Lower lobe of right lung (tissue), 2 donors: ENCODE measurements at regions not wholly inside any gene's neighbourhood (a gene's known extent, or its start where the extent isn't known, plus 50 kb on each side); places are given as distances from the start of the nearest gene placed in this dataset.

ENCODE experiments used
- ATAC-seq, 2 donors: fragments of 200-7000 bp; cut with Tn5 transposase; one replicate each; pipeline ENCODE4 v1.9.1; 2020 to 2022; ENCODE audit warnings: mild to moderate bottlenecking in 2 of 2, moderate library complexity in 2 of 2
- DNase-seq: peaks from one replicate; pipeline ENCODE4 v3.0.0-alpha.2; 2020
- H3K27ac ChIP-seq: fragments of 200-600 bp; one replicate; pipeline ENCODE4 v1.8.0; 2022
- H3K27me3 ChIP-seq: fragments of 200-600 bp; one replicate; pipeline ENCODE4 v1.8.0; 2022; ENCODE audit warnings: low read depth
- H3K36me3 ChIP-seq: fragments of 200-600 bp; one replicate; pipeline ENCODE4 v1.8.0; 2022; ENCODE audit warnings: mild to moderate bottlenecking
- H3K4me1 ChIP-seq: fragments of 200-600 bp; one replicate; pipeline ENCODE4 v1.8.0; 2022
- H3K4me3 ChIP-seq: fragments of 200-600 bp; one replicate; pipeline ENCODE4 v1.8.0; 2022; ENCODE audit warnings: mild to moderate bottlenecking
- H3K9me3 ChIP-seq: fragments of 200-600 bp; one replicate; pipeline ENCODE4 v1.8.0; 2022
- intact Hi-C: fragments of 100-400 bp; cut with DNase I; formaldehyde crosslinking; loops from one replicate; pipeline ENCODE4 v1.11.0; 2022
- TF ChIP-seq, protein P1 (sequence below): fragments of 200-600 bp; IDR thresholded peaks from one replicate; pipeline ENCODE4 v1.8.0; 2022; ENCODE audit warnings: antibody characterized with exemption, mild to moderate bottlenecking
- donor health status: DM: no; HTN: yes; CAD: no; lungs with severe emphysema.

DNA sequence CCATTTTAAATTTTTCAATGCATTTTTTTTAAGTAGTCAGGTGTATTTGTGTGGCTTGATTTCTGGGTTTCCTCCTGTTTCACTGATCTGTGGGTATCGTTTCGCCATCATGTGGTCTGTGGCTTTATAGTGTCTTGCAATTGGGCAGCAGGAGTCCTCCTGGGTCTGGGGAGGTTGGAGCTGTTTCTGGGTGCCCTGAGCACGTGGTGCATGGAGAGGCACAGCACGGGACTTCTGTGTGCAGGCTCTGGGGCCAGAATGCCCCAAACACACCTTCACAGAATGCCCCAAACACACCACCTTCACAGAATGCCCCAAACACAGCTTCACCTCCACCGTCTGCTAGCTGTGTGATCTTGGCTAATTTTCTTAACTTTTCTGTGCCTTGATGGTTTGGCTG is 82.6 kb upstream of the COL5A1 start:
- Histone ChIP-seq H3K4me3 (no peak overlapping the region), H3K9me3 (no peaks in the 10 kb centered on the region), H3K27me3 (no peaks in the 10 kb centered on the region), H3K4me1 (no peaks in the 10 kb centered on the region), H3K27ac (no peak overlapping the region), H3K36me3 (no peaks in the 10 kb centered on the region)
- no peak for ATAC-seq
- DNase-seq = no peak
- intact Hi-C loops = no loop called here
- TF ChIP-seq, protein P1, sequence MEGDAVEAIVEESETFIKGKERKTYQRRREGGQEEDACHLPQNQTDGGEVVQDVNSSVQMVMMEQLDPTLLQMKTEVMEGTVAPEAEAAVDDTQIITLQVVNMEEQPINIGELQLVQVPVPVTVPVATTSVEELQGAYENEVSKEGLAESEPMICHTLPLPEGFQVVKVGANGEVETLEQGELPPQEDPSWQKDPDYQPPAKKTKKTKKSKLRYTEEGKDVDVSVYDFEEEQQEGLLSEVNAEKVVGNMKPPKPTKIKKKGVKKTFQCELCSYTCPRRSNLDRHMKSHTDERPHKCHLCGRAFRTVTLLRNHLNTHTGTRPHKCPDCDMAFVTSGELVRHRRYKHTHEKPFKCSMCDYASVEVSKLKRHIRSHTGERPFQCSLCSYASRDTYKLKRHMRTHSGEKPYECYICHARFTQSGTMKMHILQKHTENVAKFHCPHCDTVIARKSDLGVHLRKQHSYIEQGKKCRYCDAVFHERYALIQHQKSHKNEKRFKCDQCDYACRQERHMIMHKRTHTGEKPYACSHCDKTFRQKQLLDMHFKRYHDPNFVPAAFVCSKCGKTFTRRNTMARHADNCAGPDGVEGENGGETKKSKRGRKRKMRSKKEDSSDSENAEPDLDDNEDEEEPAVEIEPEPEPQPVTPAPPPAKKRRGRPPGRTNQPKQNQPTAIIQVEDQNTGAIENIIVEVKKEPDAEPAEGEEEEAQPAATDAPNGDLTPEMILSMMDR = no peak

DNA sequence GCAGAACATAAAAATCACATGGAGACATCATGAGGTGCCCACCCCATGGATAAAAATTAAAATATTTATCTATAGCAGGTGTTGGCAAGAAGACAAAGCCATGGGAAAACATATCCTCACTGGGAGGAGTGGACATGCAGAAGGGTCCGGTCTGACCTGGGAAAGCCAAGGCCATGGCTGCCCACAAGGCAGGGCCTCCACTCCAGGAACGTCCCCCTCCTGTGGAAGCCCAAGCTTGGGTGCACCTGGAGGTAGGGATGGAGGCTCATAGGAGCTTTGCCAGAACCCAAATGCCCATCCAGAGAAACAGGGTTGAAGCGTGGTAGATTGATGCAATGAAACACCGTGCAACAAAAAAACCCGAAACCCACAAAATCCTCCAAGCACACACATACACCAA is 81.4 kb upstream of the COL5A1 start:
- intact Hi-C loops = no loop called here
- no peak overlapping the region for H3K27ac ChIP-seq
- H3K27me3 ChIP-seq = no peaks in the 10 kb centered on the region
- no peak for DNase-seq
- no peaks in the 10 kb centered on the region for H3K9me3 ChIP-seq
- TF ChIP-seq, protein P1 = no peak
- H3K36me3 ChIP-seq = no peaks in the 10 kb centered on the region
- ATAC-seq = no peak
- H3K4me1 ChIP-seq = no peaks in the 10 kb centered on the region
- no peak overlapping the region for H3K4me3 ChIP-seq

DNA sequence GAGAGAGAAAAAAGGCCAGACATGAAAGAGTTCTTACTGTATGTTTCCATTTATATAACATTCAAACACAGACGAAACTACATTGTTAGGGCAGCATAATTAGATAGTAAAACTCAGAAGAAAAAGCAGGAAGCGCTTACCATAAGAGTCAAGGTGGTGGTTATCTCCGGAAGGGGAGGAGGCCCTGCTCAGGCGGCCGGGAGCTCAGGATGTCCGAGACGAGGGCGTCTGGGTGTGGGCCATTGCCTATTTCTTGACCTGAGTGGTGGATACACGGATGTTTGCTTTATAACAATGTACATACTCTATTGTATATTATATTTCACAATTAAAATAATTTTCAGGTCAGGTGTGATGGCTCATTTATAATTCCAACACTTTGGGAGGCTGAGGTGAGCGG is 80.9 kb upstream of the COL5A1 start:
- DNase-seq = no peak
- Histone ChIP-seq H3K36me3 (no peaks in the 10 kb centered on the region), H3K27me3 (no peaks in the 10 kb centered on the region), H3K27ac (no peak overlapping the region), H3K9me3 (no peaks in the 10 kb centered on the region), H3K4me3 (no peak overlapping the region), H3K4me1 (no peaks in the 10 kb centered on the region)
- intact Hi-C loops = no loop called here
- TF ChIP-seq, protein P1 = no peak
- no peak for ATAC-seq

DNA sequence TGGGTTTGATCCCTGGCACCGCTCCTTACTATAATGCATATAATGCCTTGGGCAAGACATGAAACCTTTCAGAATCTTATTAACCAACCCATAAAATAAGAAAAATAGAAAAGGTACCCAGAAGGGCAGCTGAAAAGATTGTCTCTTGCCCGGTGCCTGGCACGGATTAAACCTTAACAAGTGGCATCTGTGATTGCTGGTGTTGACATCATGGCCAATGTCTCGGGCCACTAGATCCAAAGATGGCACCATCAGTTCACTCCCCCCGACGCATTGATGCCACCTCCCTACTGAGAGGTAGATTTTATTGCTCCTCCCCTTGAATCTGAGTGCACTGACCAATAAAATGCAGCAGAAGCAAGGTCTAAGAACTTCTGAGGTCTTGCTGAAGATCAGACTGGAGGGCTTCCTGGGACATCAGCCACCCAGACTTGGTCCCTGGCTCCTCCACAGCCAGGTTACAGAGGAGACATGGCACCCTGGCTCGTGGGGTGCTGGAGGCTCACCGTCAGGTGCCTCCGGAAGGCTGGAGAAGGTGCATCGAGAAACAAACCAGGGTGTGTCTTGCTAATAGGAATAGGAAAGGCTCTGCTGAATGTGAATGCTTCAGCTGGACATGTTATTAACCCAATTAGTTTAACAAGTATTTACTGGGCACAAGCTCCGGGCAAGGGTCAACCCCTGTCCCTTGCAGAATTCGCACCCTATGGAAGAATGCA is 80.0 kb upstream of the COL5A1 start:
- ATAC-seq (no peak), DNase-seq (no peak)
- Histone ChIP-seq H3K4me3 (no peak overlapping the region), H3K9me3 (peaks cover 5% of the 10 kb centered on the region), H3K27ac (no peak overlapping the region), H3K36me3 (no peaks in the 10 kb centered on the region), H3K27me3 (no peaks in the 10 kb centered on the region), H3K4me1 (no peaks in the 10 kb centered on the region)
- TF ChIP-seq, protein P1 = no peak
- intact Hi-C loops = no loop called here

DNA sequence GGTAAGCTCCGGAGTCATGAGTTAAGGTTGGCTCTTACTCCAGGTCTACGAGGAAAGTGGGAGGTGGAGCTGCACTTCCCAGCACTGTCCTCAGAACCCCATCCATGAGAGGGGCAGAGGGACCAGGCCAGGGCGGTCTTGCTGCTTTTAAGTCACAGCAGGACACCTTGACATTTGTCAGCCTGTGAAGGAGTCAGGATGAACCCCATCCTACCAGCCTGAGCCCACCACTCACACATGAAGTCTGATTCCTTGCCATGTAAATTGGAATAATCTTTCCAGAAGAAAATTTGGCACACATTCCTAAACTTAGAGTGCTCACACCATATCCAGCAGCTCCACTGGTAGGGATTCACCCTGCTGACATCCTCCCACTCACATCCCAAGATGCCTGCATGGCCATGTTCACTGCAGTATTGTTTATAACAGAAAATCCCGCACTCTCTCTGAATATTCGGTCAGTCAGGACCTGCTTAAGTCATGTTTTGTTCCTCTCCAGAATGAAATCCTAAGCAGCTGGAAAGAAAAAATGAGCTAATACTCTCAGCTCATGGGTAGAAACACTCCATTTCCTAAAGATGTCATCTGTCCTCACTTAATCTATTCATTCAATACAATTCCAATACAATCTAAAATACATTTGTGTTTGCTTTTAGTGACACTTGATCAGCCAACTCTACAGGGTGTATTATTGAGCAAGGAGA is 79.3 kb upstream of the COL5A1 start:
- intact Hi-C loops = no loop called here
- H3K4me3 ChIP-seq = no peak overlapping the region
- no peaks in the 10 kb centered on the region for H3K4me1 ChIP-seq
- peaks cover 8% of the 10 kb centered on the region for H3K9me3 ChIP-seq
- no peaks in the 10 kb centered on the region for H3K27me3 ChIP-seq
- no peaks in the 10 kb centered on the region for H3K36me3 ChIP-seq
- TF ChIP-seq, protein P1 = no peak
- H3K27ac ChIP-seq = no peak overlapping the region
- ATAC-seq = no peak
- DNase-seq = no peak
